A549 (cell line): ENCODE measurements at regions not wholly inside any gene's neighbourhood (a gene's known extent, or its start where the extent isn't known, plus 50 kb on each side); places are given as distances from the start of the nearest gene placed in this dataset.

Experiments used
- CHD4 ChIP-seq: fragments of 200-600 bp; sonication (generic); IDR thresholded peaks from 2 replicates; pipeline ENCODE4 v1.6.1; 2016; ENCODE audit warnings: antibody characterized with exemption, mild to moderate bottlenecking, borderline replicate concordance
- EP300 ChIP-seq, 2 experiments: fragments of >200 bp; sonication (Bioruptor Twin); formaldehyde crosslinking; IDR thresholded peaks; 2 replicates in 1 of 2; 3 replicates in 1 of 2; pipeline ENCODE4 v1.6.1; 2016 to 2017
- JUN ChIP-seq, 2 experiments: fragments of >200 bp; sonication (Bioruptor Twin); formaldehyde crosslinking; IDR thresholded peaks; 2 replicates in 1 of 2; 3 replicates in 1 of 2; pipeline ENCODE4 v1.6.1; 2016 to 2017
- MYC ChIP-seq: IDR thresholded peaks from 2 replicates; pipeline ENCODE4 v1.6.1; 2012; ENCODE audit warnings: mild to moderate bottlenecking, inconsistent platforms, low read length, improper control_type of control experiment, borderline replicate concordance
- PHF8 ChIP-seq: fragments of 200-600 bp; sonication (generic); IDR thresholded peaks from 2 replicates; pipeline ENCODE4 v1.6.1; 2016; ENCODE audit warnings: low read depth, mild to moderate bottlenecking, antibody characterized with exemption, moderate library complexity, borderline replicate concordance
- POLR2A ChIP-seq: IDR thresholded peaks from 2 replicates; pipeline ENCODE4 v1.6.1; 2012; ENCODE audit warnings: mild to moderate bottlenecking, low read length
- RCOR1 ChIP-seq: fragments of 150-350 bp; IDR thresholded peaks from 2 replicates; pipeline ENCODE4 v1.6.1; 2014; ENCODE audit warnings: antibody characterized with exemption, low read length, low read depth
- TF ChIP-seq, protein P1 (sequence below): fragments of >200 bp; sonication (Bioruptor Twin); formaldehyde crosslinking; IDR thresholded peaks from 3 replicates; pipeline ENCODE4 v1.5.1; 2016
- TF ChIP-seq, protein P2 (sequence below): IDR thresholded peaks from 2 replicates; pipeline ENCODE4 v1.6.1; 2012
- TF ChIP-seq, protein P3 (sequence below): fragments of 150-350 bp; IDR thresholded peaks from 2 replicates; pipeline ENCODE4 v1.6.1; 2014; ENCODE audit warnings: low read depth, mild to moderate bottlenecking, low read length

DNA sequence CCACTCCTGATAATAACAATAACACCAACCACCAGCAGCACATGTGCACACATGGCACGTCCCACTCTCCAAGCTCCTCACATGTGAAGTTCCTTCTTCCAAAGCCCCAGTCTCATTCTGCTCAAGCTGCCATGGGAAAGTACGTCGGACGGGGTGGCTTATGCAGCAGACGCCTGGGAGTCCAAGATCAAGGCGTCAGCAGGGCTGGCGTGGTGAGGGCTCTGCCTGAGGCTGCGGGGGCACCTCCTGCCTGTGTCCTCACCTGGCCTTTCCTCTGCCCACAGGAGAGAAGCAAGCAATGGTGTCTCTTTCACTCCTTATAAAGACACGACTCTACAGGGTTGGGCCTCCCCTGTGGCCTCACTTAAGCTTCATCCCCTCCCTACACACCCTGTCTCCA is 68.8 kb upstream of the INSIG1 start:
- TF ChIP-seq PHF8 = no peak
- TF ChIP-seq, protein P1, sequence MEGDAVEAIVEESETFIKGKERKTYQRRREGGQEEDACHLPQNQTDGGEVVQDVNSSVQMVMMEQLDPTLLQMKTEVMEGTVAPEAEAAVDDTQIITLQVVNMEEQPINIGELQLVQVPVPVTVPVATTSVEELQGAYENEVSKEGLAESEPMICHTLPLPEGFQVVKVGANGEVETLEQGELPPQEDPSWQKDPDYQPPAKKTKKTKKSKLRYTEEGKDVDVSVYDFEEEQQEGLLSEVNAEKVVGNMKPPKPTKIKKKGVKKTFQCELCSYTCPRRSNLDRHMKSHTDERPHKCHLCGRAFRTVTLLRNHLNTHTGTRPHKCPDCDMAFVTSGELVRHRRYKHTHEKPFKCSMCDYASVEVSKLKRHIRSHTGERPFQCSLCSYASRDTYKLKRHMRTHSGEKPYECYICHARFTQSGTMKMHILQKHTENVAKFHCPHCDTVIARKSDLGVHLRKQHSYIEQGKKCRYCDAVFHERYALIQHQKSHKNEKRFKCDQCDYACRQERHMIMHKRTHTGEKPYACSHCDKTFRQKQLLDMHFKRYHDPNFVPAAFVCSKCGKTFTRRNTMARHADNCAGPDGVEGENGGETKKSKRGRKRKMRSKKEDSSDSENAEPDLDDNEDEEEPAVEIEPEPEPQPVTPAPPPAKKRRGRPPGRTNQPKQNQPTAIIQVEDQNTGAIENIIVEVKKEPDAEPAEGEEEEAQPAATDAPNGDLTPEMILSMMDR = no peak
- TF ChIP-seq, protein P2, sequence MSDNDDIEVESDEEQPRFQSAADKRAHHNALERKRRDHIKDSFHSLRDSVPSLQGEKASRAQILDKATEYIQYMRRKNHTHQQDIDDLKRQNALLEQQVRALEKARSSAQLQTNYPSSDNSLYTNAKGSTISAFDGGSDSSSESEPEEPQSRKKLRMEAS = no peak
- no peak for TF ChIP-seq JUN (IDR thresholded peaks at IDR 0.05)
- no peak for TF ChIP-seq RCOR1
- no peak for TF ChIP-seq POLR2A
- TF ChIP-seq, protein P3, sequence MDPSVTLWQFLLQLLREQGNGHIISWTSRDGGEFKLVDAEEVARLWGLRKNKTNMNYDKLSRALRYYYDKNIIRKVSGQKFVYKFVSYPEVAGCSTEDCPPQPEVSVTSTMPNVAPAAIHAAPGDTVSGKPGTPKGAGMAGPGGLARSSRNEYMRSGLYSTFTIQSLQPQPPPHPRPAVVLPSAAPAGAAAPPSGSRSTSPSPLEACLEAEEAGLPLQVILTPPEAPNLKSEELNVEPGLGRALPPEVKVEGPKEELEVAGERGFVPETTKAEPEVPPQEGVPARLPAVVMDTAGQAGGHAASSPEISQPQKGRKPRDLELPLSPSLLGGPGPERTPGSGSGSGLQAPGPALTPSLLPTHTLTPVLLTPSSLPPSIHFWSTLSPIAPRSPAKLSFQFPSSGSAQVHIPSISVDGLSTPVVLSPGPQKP = no peak
- no peak for TF ChIP-seq MYC
- TF ChIP-seq CHD4 = no peak
- no peak for TF ChIP-seq EP300 (IDR thresholded peaks at IDR 0.05)
